ENCODE measurements at regions not wholly inside any gene's neighbourhood (a gene's known extent, or its start where the extent isn't known, plus 50 kb on each side); places are given as distances from the start of the nearest gene placed in this dataset.

GRCh38 chr10:111344804-111345203 is 268.0 kb downstream of the ADRA2A start:
- H2AK9ac ChIP-seq (replicated peaks; ENCODE audit: low read depth, low read length, poor library complexity): no peak overlapping the region
- no peak overlapping the region for H4K8ac ChIP-seq (ENCODE audit: low read depth in 2 of 2, low read length in 2 of 2)
- H3K4me3 ChIP-seq (ENCODE audit: insufficient read depth, low read depth, low read length): no peak overlapping the region
- TF ChIP-seq CEBPB (IDR thresholded peaks at IDR 0.05; ENCODE audit: low read depth, low read length): no peak
- no peaks in the 10 kb centered on the region for H4K20me1 ChIP-seq (ENCODE audit: insufficient read depth, low read length)
- no peak overlapping the region for H2BK15ac ChIP-seq (ENCODE audit: low read depth, low read length)
- intact Hi-C loops (cut with micrococcal nuclease): no loop called here
- no peak for ATAC-seq (ENCODE audit: low read depth)
- no peak overlapping the region for H4K5ac ChIP-seq (ENCODE audit: low read depth, low read length)
- H3K9ac ChIP-seq (ENCODE audit: low read depth, low read length): no peak overlapping the region
- no peak for DNase-seq
- H3K23ac ChIP-seq (ENCODE audit: low read depth, low read length): no peak overlapping the region
- POLR2A ChIA-PET (ENCODE audit: unreplicated experiment): no interaction called here
- no peak overlapping the region for H3K14ac ChIP-seq (replicated peaks; ENCODE audit: low read depth, low read length)
- no CpG with 5 or more reads among the region's 3 CpGs for WGBS, 2 experiments (ENCODE audit: extremely low coverage in 2 of 2, insufficient read length in 1 of 2)
- no peak overlapping the region for H2AFZ ChIP-seq (replicated peaks; ENCODE audit: low read length, poor library complexity)
- no peak overlapping the region for H3K4ac ChIP-seq (ENCODE audit: low read depth, low read length)
- no peak overlapping the region for H2AK5ac ChIP-seq (ENCODE audit: low read depth, low read length)
- CTCF ChIA-PET: no interaction called here
- no peak overlapping the region for H2BK5ac ChIP-seq (ENCODE audit: low read depth, low read length, poor library complexity, severe bottlenecking)
- H3K27me3 ChIP-seq (ENCODE audit: control insufficient read depth, insufficient read depth, low read length): no peaks in the 10 kb centered on the region
- H2BK20ac ChIP-seq (ENCODE audit: low read depth, low read length): no peak overlapping the region
- BruUV-seq (replicated peaks): no TSS peak
- H3K56ac ChIP-seq (ENCODE audit: extremely low read depth, insufficient read depth, low read length): no peak overlapping the region
- no peak overlapping the region for H2BK120ac ChIP-seq (ENCODE audit: low read depth, low read length)
- no peak overlapping the region for H3K27ac ChIP-seq (ENCODE audit: insufficient read depth, low read length)
- dilution Hi-C loops (cut with HindIII; ENCODE audit: low sequenced_read_pairs, unreplicated experiment): no loop called here
- H3K4me1 ChIP-seq (ENCODE audit: control insufficient read depth, insufficient read depth, low read length): no peaks in the 10 kb centered on the region
- H4K91ac ChIP-seq (ENCODE audit: insufficient read depth, low read depth, low read length): no peak overlapping the region
- peaks cover 4% of the 10 kb centered on the region for H3K9me3 ChIP-seq (ENCODE audit: control insufficient read depth, insufficient read depth, low read length)
- in situ Hi-C loops (cut with MboI; ENCODE audit: low sequenced_read_pairs): no loop called here
- H3K4me2 ChIP-seq (ENCODE audit: low read depth, low read length): no peak overlapping the region
- no peaks in the 10 kb centered on the region for H3K36me3 ChIP-seq (ENCODE audit: control insufficient read depth, insufficient read depth, low read length)
- no peak overlapping the region for H3K18ac ChIP-seq (ENCODE audit: low read depth, low read length)
- no peaks in the 10 kb centered on the region for H3K79me1 ChIP-seq (ENCODE audit: low read depth in 1 of 2, low read length in 2 of 2)
- H3K9me1 ChIP-seq (ENCODE audit: insufficient read depth, low read length): no peaks in the 10 kb centered on the region
